B cell (primary cell): ENCODE measurements at regions not wholly inside any gene's neighbourhood (a gene's known extent, or its start where the extent isn't known, plus 50 kb on each side); places are given as distances from the start of the nearest gene placed in this dataset.

Source experiments
- ATAC-seq: fragments of 200-7000 bp; cut with Tn5 transposase; one replicate; pipeline ENCODE4 v1.10.0; 2021; ENCODE audit warnings: low read depth, mild to moderate bottlenecking, moderate number of reproducible peaks, moderate library complexity
- CTCF ChIA-PET: fragments of 350-600 bp; sonication (Branson Sonifier 250); formaldehyde crosslinking; loops from one replicate; lab custom pipeline; 2021; ENCODE audit warnings: antibody characterized with exemption, inconsistent platforms; lab: Charles Lee
- POLR2A ChIA-PET: fragments of 350-600 bp; sonication (Branson Sonifier 250); formaldehyde crosslinking; loops from one replicate; lab custom pipeline; 2021; ENCODE audit warnings: antibody characterized with exemption; lab: Charles Lee
- DNase-seq: peaks from one replicate; pipeline ENCODE4 v3.0.0; 2013
- H2AFZ ChIP-seq: 2 replicates; pipeline ENCODE4 v1.6.1; 2012; ENCODE audit warnings: mild to moderate bottlenecking, low read depth, low read length; ENCODE audit not compliant: insufficient read depth, poor library complexity, severe bottlenecking
- H3K27ac ChIP-seq, 2 donors: 1 replicate in 1 of 2; 2 replicates in 1 of 2; pipeline ENCODE4 v1.5.1; 2012 to 2013; ENCODE audit warnings: low read length in 2 of 2, mild to moderate bottlenecking in 2 of 2, moderate library complexity in 1 of 2
- H3K27me3 ChIP-seq, 4 experiments: fragments of 200-600 bp in 1 of 4; sonication (generic) in 1 of 4; replicated peaks in 1 of 4; 1 replicate in 2 of 4; 2 replicates in 2 of 4; pipeline versions ENCODE4 v1.6.1 to v1.7.0; 2013 to 2016; ENCODE audit warnings: low read length in 3 of 4, mild to moderate bottlenecking in 2 of 4, mixed read lengths in 1 of 4, moderate library complexity in 1 of 4; ENCODE audit not compliant: insufficient read depth in 4 of 4, control insufficient read depth in 3 of 4; ENCODE audit errors: control extremely low read depth in 1 of 4
- H3K36me3 ChIP-seq, 2 experiments: replicated peaks in 1 of 2; 1 replicate in 1 of 2; 2 replicates in 1 of 2; pipeline versions ENCODE4 v1.6.1 to v1.7.1; 2013; ENCODE audit warnings: low read length in 1 of 2; ENCODE audit not compliant: insufficient read depth in 2 of 2, control insufficient read depth in 1 of 2; ENCODE audit errors: control extremely low read depth in 1 of 2, extremely low read depth in 1 of 2
- H3K4me1 ChIP-seq, 2 donors: fragments of 200-600 bp in 1 of 2; sonication (generic) in 1 of 2; 1 replicate in 1 of 2; 2 replicates in 1 of 2; pipeline versions ENCODE4 v1.5.1 to v1.6.1; 2013 to 2017; ENCODE audit warnings: low read length in 2 of 2; ENCODE audit not compliant: control insufficient read depth in 2 of 2, insufficient read depth in 2 of 2
- H3K4me2 ChIP-seq: replicated peaks from 2 replicates; pipeline ENCODE3; 2012; ENCODE audit warnings: mild to moderate bottlenecking, low read depth, low read length; ENCODE audit not compliant: poor library complexity, severe bottlenecking
- H3K4me3 ChIP-seq, 5 experiments: fragments of 200-600 bp in 1 of 5; sonication (generic) in 1 of 5; 1 replicate in 3 of 5; 2 replicates in 2 of 5; pipeline versions ENCODE4 v1.5.1 to v1.7.0; 2011 to 2016; ENCODE audit warnings: low read length in 4 of 5, mild to moderate bottlenecking in 4 of 5, low read depth in 2 of 5, control low read depth in 1 of 5, moderate library complexity in 1 of 5; ENCODE audit not compliant: insufficient read depth in 1 of 5; ENCODE audit errors: control extremely low read depth in 1 of 5, extremely low read depth in 1 of 5
- H3K79me2 ChIP-seq: fragments of 200-600 bp; sonication (generic); one replicate; pipeline ENCODE4 v1.6.0; 2016; ENCODE audit warnings: low read length; ENCODE audit not compliant: control insufficient read depth, insufficient read depth
- H3K9ac ChIP-seq: fragments of 200-600 bp; sonication (generic); 2 replicates; pipeline ENCODE4 v1.6.1; 2017; ENCODE audit warnings: mild to moderate bottlenecking, low read length, moderate library complexity
- H3K9me3 ChIP-seq, 3 donors: one replicate each; pipeline versions ENCODE4 v1.6.1 to v1.7.1; 2013; ENCODE audit warnings: low read length in 2 of 3; ENCODE audit not compliant: control insufficient read depth in 2 of 3, insufficient read depth in 1 of 3; ENCODE audit errors: control extremely low read depth in 1 of 3
- H4K20me1 ChIP-seq: 2 replicates; pipeline ENCODE4 v1.6.0; 2012; ENCODE audit warnings: mild to moderate bottlenecking, low read length; ENCODE audit not compliant: insufficient read depth, control insufficient read depth, poor library complexity, severe bottlenecking
- H3K27ac Mint-ChIP-seq: one replicate; pipeline ENCODE4 v1.8.0; 2021; ENCODE audit warnings: mixed read lengths
- H3K27me3 Mint-ChIP-seq: one replicate; pipeline ENCODE4 v1.8.0; 2021; ENCODE audit warnings: mixed read lengths
- H3K4me1 Mint-ChIP-seq: one replicate; pipeline ENCODE4 v1.8.0; 2021; ENCODE audit warnings: mixed read lengths
- H3K4me3 Mint-ChIP-seq: one replicate; pipeline ENCODE4 v1.8.0; 2021; ENCODE audit warnings: mixed read lengths
- H3K9me3 Mint-ChIP-seq: one replicate; pipeline ENCODE4 v1.8.0; 2022; ENCODE audit warnings: mixed read lengths; ENCODE audit not compliant: insufficient read depth
- EZH2 ChIP-seq: IDR thresholded peaks from 2 replicates; pipeline ENCODE4 v1.6.1; 2012; ENCODE audit warnings: borderline replicate concordance, low read depth, mild to moderate bottlenecking, moderate library complexity, low read length; ENCODE audit not compliant: insufficient read depth, poor library complexity, severe bottlenecking
- WGBS: methylation state at CpG from one replicate; pipeline ENCODE4 v1.1.5; 2013; ENCODE audit warnings: missing lambda C conversion rate; ENCODE audit not compliant: insufficient coverage; 5-methylcytosine and 5-hydroxymethylcytosine counted together
- intact Hi-C: fragments of 100-400 bp; cut with micrococcal nuclease; formaldehyde crosslinking; loops from one replicate; pipeline ENCODE4 v1.10.0; 2022
- TF ChIP-seq, protein P1 (sequence below): fragments of 200-600 bp; IDR thresholded peaks from one replicate; pipeline ENCODE4 v1.8.0; 2022; ENCODE audit warnings: antibody characterized with exemption, mild to moderate bottlenecking

DNA sequence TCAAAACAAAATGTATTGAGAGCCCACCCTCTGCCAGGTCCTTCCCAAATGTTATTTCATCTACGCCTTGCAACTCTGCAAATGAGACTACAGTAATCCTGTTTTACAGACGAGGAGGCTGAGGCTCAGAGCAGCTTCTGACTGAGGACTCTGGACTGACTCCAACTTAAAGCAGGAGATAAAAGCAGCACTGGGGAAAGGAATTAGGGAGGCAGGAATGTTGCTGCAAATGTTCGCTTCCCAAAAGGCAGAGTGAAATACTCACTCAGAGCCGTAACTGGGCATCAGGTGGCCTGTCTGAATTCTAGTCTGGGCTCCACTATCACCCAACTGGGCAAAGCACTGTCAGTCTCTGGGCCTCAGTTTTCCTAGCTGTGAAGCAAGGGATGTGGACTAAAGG lies 94.7 kb upstream of the SRD5A3 start:
- Histone ChIP-seq H3K4me1 (no peaks in the 10 kb centered on the region), H3K36me3 (no peaks in the 10 kb centered on the region), H3K4me2 (no peak overlapping the region), H3K27me3 (peaks cover 0 to 3% (median 0%) of the 10 kb centered on the region in 4 experiments), H3K4me3 (no peak overlapping the region), H3K9ac (no peak overlapping the region), H3K79me2 (no peaks in the 10 kb centered on the region), H4K20me1 (no peaks in the 10 kb centered on the region), H2AFZ (no peak overlapping the region), H3K9me3 (no peaks in the 10 kb centered on the region), H3K27ac (no peak overlapping the region)
- intact Hi-C loops = no loop called here
- H3K9me3 Mint-ChIP-seq = no peaks in the 10 kb centered on the region
- ATAC-seq (no peak), DNase-seq (no peak)
- TF ChIP-seq EZH2 = no peak
- TF ChIP-seq, protein P1, sequence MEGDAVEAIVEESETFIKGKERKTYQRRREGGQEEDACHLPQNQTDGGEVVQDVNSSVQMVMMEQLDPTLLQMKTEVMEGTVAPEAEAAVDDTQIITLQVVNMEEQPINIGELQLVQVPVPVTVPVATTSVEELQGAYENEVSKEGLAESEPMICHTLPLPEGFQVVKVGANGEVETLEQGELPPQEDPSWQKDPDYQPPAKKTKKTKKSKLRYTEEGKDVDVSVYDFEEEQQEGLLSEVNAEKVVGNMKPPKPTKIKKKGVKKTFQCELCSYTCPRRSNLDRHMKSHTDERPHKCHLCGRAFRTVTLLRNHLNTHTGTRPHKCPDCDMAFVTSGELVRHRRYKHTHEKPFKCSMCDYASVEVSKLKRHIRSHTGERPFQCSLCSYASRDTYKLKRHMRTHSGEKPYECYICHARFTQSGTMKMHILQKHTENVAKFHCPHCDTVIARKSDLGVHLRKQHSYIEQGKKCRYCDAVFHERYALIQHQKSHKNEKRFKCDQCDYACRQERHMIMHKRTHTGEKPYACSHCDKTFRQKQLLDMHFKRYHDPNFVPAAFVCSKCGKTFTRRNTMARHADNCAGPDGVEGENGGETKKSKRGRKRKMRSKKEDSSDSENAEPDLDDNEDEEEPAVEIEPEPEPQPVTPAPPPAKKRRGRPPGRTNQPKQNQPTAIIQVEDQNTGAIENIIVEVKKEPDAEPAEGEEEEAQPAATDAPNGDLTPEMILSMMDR = no peak
- ChIA-PET CTCF (no interaction called here), POLR2A (no interaction called here)
- 88% methylated on average over 4 of the region's 4 CpGs for WGBS
- peaks cover 12% of the 10 kb centered on the region for H3K27me3 Mint-ChIP-seq
- H3K4me1 Mint-ChIP-seq = no peaks in the 10 kb centered on the region
- H3K4me3 Mint-ChIP-seq = no peak overlapping the region
- H3K27ac Mint-ChIP-seq = no peak overlapping the region

DNA sequence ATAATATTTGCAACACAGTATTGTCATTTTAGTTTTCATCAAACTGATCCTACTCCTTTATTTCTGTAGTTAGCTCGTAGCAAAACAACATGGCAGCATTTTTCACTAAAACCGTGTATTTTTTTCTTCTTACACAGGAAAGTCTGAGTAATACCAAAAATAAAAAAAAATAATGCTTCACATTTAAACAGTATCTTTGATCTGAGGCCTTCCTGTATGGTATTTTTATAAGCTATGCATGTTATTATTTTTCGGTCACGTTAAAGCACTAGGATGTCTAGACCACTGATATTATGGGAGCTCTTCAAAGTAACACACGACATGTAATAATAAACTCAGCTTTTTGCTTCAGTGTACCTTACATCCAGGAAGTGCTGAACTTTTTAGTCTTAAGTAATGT lies 94.1 kb upstream of the SRD5A3 start:
- intact Hi-C loops = no loop called here
- TF ChIP-seq, protein P1 = no peak
- TF ChIP-seq EZH2 = no peak
- Histone ChIP-seq H3K9me3 (no peaks in the 10 kb centered on the region), H3K9ac (no peak overlapping the region), H3K36me3 (no peaks in the 10 kb centered on the region), H3K4me2 (no peak overlapping the region), H3K4me3 (no peak overlapping the region), H2AFZ (no peak overlapping the region), H4K20me1 (no peaks in the 10 kb centered on the region), H3K79me2 (no peaks in the 10 kb centered on the region), H3K27ac (no peak overlapping the region), H3K27me3 (peaks cover 0 to 4% (median 0%) of the 10 kb centered on the region in 4 experiments), H3K4me1 (no peaks in the 10 kb centered on the region)
- no CpG with 5 or more reads among the region's 5 CpGs for WGBS
- Mint-ChIP-seq H3K27ac (no peak overlapping the region), H3K4me1 (no peaks in the 10 kb centered on the region), H3K27me3 (peaks cover 12% of the 10 kb centered on the region), H3K4me3 (no peak overlapping the region), H3K9me3 (no peaks in the 10 kb centered on the region)
- no peak for DNase-seq
- no peak for ATAC-seq
- ChIA-PET POLR2A (no interaction called here), CTCF (no interaction called here)
